Muscle layer of duodenum (tissue), 2 donors: ENCODE measurements at regions not wholly inside any gene's neighbourhood (a gene's known extent, or its start where the extent isn't known, plus 50 kb on each side); places are given as distances from the start of the nearest gene placed in this dataset.

ENCODE experiments used
- H3K27ac ChIP-seq: one replicate; pipeline ENCODE4 v1.7.0; 2013; ENCODE audit warnings: mild to moderate bottlenecking, low read length
- H3K27me3 ChIP-seq: one replicate; pipeline ENCODE4 v1.7.0; 2013; ENCODE audit warnings: low read depth, mild to moderate bottlenecking, control low read depth, low read length
- H3K36me3 ChIP-seq, 2 donors: one replicate each; pipeline ENCODE4 v1.7.0; 2013; ENCODE audit warnings: low read length in 2 of 2, control low read depth in 1 of 2, mild to moderate bottlenecking in 1 of 2; ENCODE audit not compliant: insufficient read depth in 2 of 2, control insufficient read depth in 1 of 2
- H3K4me1 ChIP-seq, 2 donors: one replicate each; pipeline ENCODE4 v1.7.0; 2013; ENCODE audit warnings: low read length in 2 of 2, mild to moderate bottlenecking in 2 of 2, control low read depth in 1 of 2, moderate library complexity in 1 of 2; ENCODE audit not compliant: insufficient read depth in 2 of 2, control insufficient read depth in 1 of 2
- H3K4me3 ChIP-seq, 2 donors: one replicate each; pipeline ENCODE4 v1.7.0; 2013; ENCODE audit warnings: low read length in 2 of 2, low read depth in 1 of 2, mild to moderate bottlenecking in 1 of 2
- H3K9me3 ChIP-seq, 2 donors: one replicate each; pipeline ENCODE4 v1.7.0; 2013; ENCODE audit warnings: low read length in 2 of 2, control low read depth in 1 of 2, mild to moderate bottlenecking in 1 of 2; ENCODE audit not compliant: control insufficient read depth in 1 of 2
- donor health status: healthy.

DNA sequence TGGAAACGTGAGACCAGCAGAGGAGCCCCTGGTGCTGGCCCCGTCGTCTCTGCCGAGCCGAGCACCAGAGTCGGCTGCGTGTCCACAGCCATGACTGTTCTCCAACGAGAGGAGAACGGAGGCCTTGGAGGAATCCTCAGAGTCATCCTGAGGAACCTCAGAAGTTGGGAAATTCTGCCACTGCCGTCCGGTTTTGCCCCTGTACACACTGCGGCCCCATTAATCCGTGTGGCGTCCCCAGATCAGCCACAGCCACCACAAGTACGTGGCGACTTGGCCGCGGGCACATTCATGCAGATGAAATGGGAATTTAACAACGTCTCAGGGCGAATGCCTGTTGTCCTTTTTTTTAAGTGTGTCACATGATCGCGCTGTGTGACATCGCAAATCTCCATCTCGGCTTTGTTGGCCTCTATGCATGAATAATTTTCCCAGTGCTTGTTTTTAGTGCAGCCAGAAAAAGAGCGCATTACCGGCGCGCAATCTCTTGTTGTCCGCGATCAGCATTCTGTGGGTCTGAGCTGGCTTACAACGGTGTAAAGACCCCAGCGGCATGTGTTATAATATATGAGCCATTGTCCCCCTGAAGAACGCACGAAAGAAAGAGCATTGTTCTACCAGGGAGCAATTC, 323.0 kb upstream of the IRX4 start:
- no peaks in the 10 kb centered on the region for H3K4me1 ChIP-seq
- H3K4me3 ChIP-seq, result no peak overlapping the region
- H3K9me3 ChIP-seq, result no peaks in the 10 kb centered on the region
- H3K27me3 ChIP-seq, result no peaks in the 10 kb centered on the region
- H3K27ac ChIP-seq, result no peak overlapping the region
- H3K36me3 ChIP-seq, result no peaks in the 10 kb centered on the region

DNA sequence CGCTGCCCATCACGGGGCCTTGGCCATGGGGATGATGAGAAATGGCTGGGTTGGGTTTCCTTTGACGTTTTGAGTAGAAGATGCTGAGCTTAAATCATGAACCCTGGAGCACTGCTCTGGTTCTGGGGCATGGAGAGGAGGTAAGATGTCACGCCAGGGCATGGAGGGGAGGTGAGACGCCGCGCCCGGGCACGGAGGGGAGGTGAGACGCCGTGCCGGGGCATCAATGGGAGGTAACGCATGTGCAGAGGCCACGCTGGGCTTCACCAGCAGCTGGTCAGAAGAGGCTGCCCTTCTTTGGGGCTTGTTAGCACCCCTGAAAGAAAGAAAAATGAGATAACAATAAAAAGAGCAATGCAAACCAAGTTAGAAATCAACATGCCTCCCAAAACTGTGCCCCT, 322.5 kb upstream of the IRX4 start:
- Histone ChIP-seq H3K4me1 (no peaks in the 10 kb centered on the region), H3K27ac (no peak overlapping the region), H3K9me3 (no peaks in the 10 kb centered on the region), H3K4me3 (no peak overlapping the region), H3K36me3 (no peaks in the 10 kb centered on the region), H3K27me3 (no peaks in the 10 kb centered on the region)

GRCh38 chr5:2204366-2205184, 321.9 kb upstream of the IRX4 start:
- H3K4me1 ChIP-seq, result no peaks in the 10 kb centered on the region
- H3K9me3 ChIP-seq, result no peaks in the 10 kb centered on the region
- H3K27me3 ChIP-seq, result no peaks in the 10 kb centered on the region
- no peaks in the 10 kb centered on the region for H3K36me3 ChIP-seq
- H3K4me3 ChIP-seq, result no peak overlapping the region
- no peak overlapping the region for H3K27ac ChIP-seq

DNA sequence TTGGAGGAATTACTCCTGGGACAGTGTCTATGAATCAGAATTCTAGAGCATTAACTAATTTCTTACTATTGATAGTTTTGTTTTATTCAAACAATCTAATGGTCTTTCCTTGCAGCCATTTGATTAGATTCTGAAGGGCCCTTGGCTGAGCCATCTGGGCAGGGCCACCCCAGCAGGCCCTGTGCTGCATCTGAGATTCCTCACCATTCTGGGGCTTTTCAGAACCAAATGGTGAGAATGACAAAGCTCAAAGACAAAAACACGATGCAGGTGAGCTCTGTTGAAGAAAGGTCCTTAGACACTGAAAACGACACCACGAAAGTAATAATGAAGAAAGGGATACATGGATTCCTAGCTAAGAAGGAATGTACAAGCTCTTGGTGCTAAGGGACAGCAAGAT, 321.0 kb upstream of the IRX4 start:
- Histone ChIP-seq H3K27me3 (no peaks in the 10 kb centered on the region), H3K4me3 (no peak overlapping the region), H3K27ac (no peak overlapping the region), H3K36me3 (no peaks in the 10 kb centered on the region), H3K4me1 (no peaks in the 10 kb centered on the region), H3K9me3 (no peaks in the 10 kb centered on the region)

DNA sequence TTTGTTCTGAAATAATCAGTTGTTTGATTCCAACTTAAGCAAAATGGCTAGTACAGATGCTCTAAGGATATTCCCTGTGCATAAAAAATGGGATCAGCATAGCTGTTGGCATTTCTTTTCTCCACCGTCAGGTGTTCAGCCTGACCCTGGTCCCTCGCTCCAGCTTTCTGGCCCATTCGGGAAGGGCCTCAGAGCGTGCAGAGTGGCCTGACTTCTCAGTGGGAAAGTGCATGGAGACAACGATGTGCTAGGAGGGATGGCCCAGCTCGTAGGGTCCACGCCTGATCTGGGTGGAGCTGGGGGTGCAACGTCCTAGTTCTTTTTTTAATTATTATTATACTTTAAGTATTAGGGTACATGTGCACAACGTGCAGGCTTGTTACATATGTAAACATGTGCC, 319.1 kb upstream of the IRX4 start:
- H3K27ac ChIP-seq, result no peak overlapping the region
- no peaks in the 10 kb centered on the region for H3K4me1 ChIP-seq
- H3K36me3 ChIP-seq, result no peaks in the 10 kb centered on the region
- no peak overlapping the region for H3K4me3 ChIP-seq
- no peaks in the 10 kb centered on the region for H3K27me3 ChIP-seq
- H3K9me3 ChIP-seq, result no peaks in the 10 kb centered on the region

- H3K4me1 ChIP-seq, result no peaks in the 10 kb centered on the region
- H3K36me3 ChIP-seq, result no peaks in the 10 kb centered on the region
- H3K27me3 ChIP-seq, result no peaks in the 10 kb centered on the region
- no peaks in the 10 kb centered on the region for H3K9me3 ChIP-seq
- no peak overlapping the region for H3K27ac ChIP-seq
- no peak overlapping the region for H3K4me3 ChIP-seq
These were observed 318.7 kb upstream of the IRX4 start for GRCh38 chr5:2201421-2201820.

GRCh38 chr5:2201011-2201410, 318.3 kb upstream of the IRX4 start:
- Histone ChIP-seq H3K27me3 (no peaks in the 10 kb centered on the region), H3K4me3 (no peak overlapping the region), H3K9me3 (no peaks in the 10 kb centered on the region), H3K27ac (no peak overlapping the region), H3K4me1 (no peaks in the 10 kb centered on the region), H3K36me3 (no peaks in the 10 kb centered on the region)

DNA sequence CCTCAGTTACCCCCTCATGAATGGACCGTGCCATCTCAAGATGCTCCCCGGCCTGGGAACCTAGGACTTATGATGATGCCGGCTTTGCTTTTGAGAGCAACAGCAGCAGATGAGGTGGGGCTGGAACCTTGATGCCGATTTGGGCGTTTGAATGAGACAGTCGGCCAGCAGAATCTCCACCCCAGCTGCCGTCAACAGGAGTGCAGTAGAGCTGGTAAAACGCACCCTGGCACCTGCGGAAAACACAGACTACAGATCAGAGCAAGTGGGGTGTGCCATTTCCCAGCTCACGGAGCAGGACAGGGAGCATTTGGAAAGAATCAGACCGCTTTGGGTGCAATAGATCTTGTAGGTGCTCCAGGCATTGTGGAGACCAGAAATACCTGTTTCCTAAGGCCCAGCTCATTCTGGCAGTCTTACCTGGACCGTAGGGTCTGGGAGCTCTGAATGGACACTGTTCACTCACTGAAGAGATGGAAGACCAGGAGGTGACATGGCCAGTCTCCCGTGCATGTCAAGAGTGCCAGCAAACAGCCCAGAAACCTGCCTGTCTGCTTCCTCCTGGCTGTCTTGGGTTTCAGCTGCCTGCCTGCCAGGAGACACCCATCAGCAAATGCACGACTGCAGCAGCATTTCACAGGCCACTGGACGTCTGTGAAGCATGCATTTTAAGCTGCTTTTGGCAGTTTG, 317.7 kb upstream of the IRX4 start:
- Histone ChIP-seq H3K27ac (no peak overlapping the region), H3K9me3 (peaks cover 0 to under 1% of the 10 kb centered on the region in 2 donors), H3K27me3 (no peaks in the 10 kb centered on the region), H3K36me3 (no peaks in the 10 kb centered on the region), H3K4me3 (no peak overlapping the region), H3K4me1 (no peaks in the 10 kb centered on the region)

DNA sequence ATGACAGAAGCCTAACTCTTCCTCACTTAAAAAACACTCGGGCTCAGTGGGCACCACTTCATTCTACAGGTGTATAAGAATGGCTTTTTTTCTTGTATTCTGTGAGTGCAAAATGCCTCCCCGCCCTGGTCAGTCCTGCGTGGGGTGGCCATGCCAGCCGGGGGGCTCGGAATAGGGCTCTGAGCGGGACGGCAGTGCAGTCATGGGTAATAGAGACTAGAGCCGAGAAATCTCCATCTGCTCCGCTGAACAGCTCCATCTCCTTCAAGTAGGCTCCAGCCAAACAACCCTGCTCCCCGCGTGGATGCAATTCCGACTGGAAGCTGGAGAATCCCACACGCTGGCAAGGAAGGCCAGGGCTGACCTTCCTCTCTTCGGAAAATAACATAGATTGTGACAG, 317.0 kb upstream of the IRX4 start:
- Histone ChIP-seq H3K4me3 (no peak overlapping the region), H3K36me3 (no peaks in the 10 kb centered on the region), H3K27ac (no peak overlapping the region), H3K9me3 (peaks cover 4 to 8% of the 10 kb centered on the region in 2 donors), H3K4me1 (no peaks in the 10 kb centered on the region), H3K27me3 (no peaks in the 10 kb centered on the region)

DNA sequence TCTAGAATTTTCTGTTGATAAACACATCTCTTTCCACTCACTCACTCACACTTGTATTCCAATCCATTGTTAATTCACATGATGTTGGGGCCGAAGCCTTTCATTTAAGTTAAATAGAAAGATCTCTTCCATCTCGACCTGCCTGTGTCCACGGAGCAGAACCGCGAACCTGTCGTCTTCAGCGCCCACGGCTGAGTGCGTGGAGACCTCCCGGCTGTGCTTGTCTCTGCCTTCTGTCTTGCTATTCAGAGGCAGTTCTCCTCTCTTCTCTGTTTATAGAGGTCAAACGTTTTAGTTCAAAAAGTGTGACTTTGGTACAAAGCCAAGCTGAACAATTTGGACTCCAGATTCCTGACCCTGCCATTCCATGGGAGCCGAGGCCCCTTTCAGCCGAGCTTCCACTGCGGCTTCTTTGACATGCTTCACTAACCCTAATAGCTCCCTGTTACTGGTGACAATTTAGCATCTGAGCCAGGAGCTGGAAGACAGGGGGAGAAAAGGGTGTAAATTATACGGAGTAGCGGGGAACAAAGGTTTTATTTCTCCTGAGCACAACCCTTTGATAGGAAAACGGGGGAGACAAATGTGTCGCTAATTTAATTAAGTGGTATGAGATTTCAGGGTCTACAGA, 314.4 kb upstream of the IRX4 start:
- Histone ChIP-seq H3K27me3 (no peaks in the 10 kb centered on the region), H3K27ac (no peak overlapping the region), H3K36me3 (no peaks in the 10 kb centered on the region), H3K9me3 (peaks cover 4 to 15% of the 10 kb centered on the region in 2 donors), H3K4me3 (no peak overlapping the region), H3K4me1 (no peaks in the 10 kb centered on the region)

DNA sequence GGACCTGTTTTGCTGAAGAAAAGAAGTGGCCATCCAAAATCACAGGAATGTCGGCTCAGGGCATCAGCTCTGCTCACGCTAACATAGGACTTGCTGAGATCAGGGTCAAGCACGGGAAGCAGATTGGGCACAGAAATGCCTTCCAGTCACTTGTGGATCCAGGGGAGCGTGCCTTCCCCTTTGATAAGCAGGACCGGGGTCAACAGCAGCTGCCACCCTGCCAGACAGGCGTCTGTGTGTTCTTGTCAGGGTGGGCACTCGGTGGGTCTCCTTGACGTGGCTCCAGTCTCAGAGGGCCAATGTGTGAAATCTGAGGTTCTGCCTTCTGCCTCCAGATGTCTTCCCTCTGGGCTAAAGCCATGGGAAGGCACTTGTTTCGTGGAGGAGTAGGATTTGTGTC, 313.7 kb upstream of the IRX4 start:
- Histone ChIP-seq H3K4me1 (no peaks in the 10 kb centered on the region), H3K27ac (no peak overlapping the region), H3K9me3 (peaks cover 4 to 15% of the 10 kb centered on the region in 2 donors), H3K36me3 (no peaks in the 10 kb centered on the region), H3K27me3 (no peaks in the 10 kb centered on the region), H3K4me3 (no peak overlapping the region)
